ENCODE measurements at regions not wholly inside any gene's neighbourhood (a gene's known extent, or its start where the extent isn't known, plus 50 kb on each side); places are given as distances from the start of the nearest gene placed in this dataset.

DNA sequence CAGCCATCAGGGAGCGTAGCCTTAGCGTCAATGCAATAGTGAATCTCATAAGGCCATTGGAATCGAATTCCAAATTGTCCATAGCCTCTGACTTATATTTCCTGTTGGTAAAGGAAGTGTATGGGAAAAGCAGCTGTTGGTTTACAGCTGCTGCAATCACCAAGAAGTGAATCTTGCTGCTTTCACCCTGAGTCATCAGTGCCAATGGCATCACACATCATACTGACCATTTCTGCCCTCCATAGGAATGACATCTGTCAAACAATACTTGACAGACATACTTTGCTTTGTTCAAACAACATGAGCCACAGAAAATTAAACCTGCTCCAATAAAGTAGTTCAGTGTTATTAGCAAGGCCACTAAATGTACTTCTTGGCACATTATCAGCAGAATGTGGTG, 111.2 kb upstream of the KLHL29 start:
- FAIRE-seq = no peak
- Histone ChIP-seq H3K4me3 (replicated peaks in 1 of 3; ENCODE audit: insufficient read depth in 1 of 3, low read depth in 2 of 3, low read length in 3 of 3) (no peak overlapping the region), H3K27ac (ENCODE audit: extremely low read length, insufficient read depth, low read length) (no peak overlapping the region), H3K9me3 (ENCODE audit: low read length) (no peaks in the 10 kb centered on the region), H3K79me2 (ENCODE audit: insufficient read depth, low read length) (no peaks in the 10 kb centered on the region), H3K27me3 (ENCODE audit: control insufficient read depth in 1 of 2, insufficient read depth in 2 of 2, low read length in 2 of 2) (peaks cover 0 to 3% of the 10 kb centered on the region in 2 experiments; a peak in 1 of 5 replicates), H4K20me1 (ENCODE audit: insufficient read depth, low read length) (no peaks in the 10 kb centered on the region), H3K4me1 (ENCODE audit: insufficient read depth, low read length) (no peaks in the 10 kb centered on the region), H2AFZ (ENCODE audit: low read length) (no peak overlapping the region), H3K4me2 (ENCODE audit: low read depth, low read length) (no peak overlapping the region), H3K36me3 (replicated peaks in 1 of 2; ENCODE audit: control insufficient read depth in 1 of 2, insufficient read depth in 2 of 2, low read length in 2 of 2) (no peaks in the 10 kb centered on the region), H3K9ac (ENCODE audit: insufficient read depth, low read depth, low read length) (no peak overlapping the region)
- TF ChIP-seq ZNF251 (CRISPR knock-in tag; IDR thresholded peaks at IDR 0.05) (no peak), CHD2 (IDR thresholded peaks at IDR 0.05; ENCODE audit: low read depth, low read length) (no peak), ZNF354B (CRISPR knock-in tag; IDR thresholded peaks at IDR 0.05) (no peak), ZNF362 (CRISPR knock-in tag; IDR thresholded peaks at IDR 0.05; ENCODE audit: borderline replicate concordance) (no peak), SP140L (CRISPR knock-in tag; IDR thresholded peaks at IDR 0.05; ENCODE audit: borderline replicate concordance) (no peak), RBM22 (optimal IDR thresholded peaks at IDR 0.05; ENCODE audit: low read length) (no peak), ZNF382 (CRISPR knock-in tag; IDR thresholded peaks at IDR 0.05; ENCODE audit: borderline replicate concordance) (no peak), ZNF800 (CRISPR knock-in tag; IDR thresholded peaks at IDR 0.05) (no peak), IKZF1 (IDR thresholded peaks at IDR 0.05) (no peak), ZNF652 (CRISPR knock-in tag; IDR thresholded peaks at IDR 0.05; ENCODE audit: borderline replicate concordance, low read depth) (no peak), FOSL1 (CRISPR knock-in tag; IDR thresholded peaks at IDR 0.05; ENCODE audit: borderline replicate concordance) (no peak)
- intact Hi-C loops (cut with micrococcal nuclease; ENCODE audit: unreplicated experiment) = no loop called here
- no TSS peak for BruUV-seq (replicated peaks)
- no peak for DNase-seq (ENCODE audit: low spot score)
- ATAC-seq = no peak
- WGBS (ENCODE audit: low lambda C conversion rate) = 50% methylated on average over 3 of the region's 3 CpGs
- ChIA-PET POLR2A (no interaction called here), CTCF (ENCODE audit: low intra/inter-chr PET ratio, low total read pairs) (no interaction called here)
- in situ Hi-C loops (cut with HindIII; ENCODE audit: extremely low pct_ligation_motif_present, low pct_unique_long_range_greater_than_20kb) = no loop called here

Measured in HepG2 (cell line).